SU-DHL-6 (cell line): ENCODE measurements at regions not wholly inside any gene's neighbourhood (a gene's known extent, or its start where the extent isn't known, plus 50 kb on each side); places are given as distances from the start of the nearest gene placed in this dataset.

Experiments used
- EZH2phosphoT487 ChIP-seq: fragments of 200-600 bp; sonication (generic), shearing (Covaris generic); conservative IDR thresholded peaks from 2 replicates; pipeline ENCODE4 v1.6.1; 2018; ENCODE audit warnings: mild to moderate bottlenecking, antibody characterized with exemption, low read length, moderate library complexity, mixed read lengths
- TF ChIP-seq, protein P1 (sequence below): fragments of 200-600 bp; sonication (generic); IDR thresholded peaks from one replicate; pipeline ENCODE4 v1.5.1; 2017; ENCODE audit warnings: antibody characterized with exemption, mild to moderate bottlenecking, low read length, moderate library complexity; ENCODE audit not compliant: insufficient read depth, poor library complexity, severe bottlenecking

DNA sequence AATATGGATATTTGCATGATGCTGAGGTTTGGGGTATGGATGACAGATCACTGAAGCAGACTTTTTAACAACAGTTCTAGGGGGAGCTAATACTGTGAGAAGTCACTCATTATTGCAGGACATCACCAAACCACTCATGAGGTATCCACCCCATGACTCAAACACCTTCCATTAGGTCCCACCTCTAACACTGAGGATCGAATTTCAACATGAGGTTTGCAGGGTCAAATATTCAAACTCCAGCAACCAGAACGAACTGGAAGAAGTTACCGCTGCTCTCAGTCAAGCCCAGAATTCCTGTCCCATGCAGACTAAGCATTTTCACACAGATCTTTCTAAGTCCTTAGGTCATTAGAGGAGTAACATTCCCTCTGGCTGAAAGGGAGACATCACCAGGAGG is 758.9 kb downstream of the UQCRFS1 start:
- TF ChIP-seq, protein P1, sequence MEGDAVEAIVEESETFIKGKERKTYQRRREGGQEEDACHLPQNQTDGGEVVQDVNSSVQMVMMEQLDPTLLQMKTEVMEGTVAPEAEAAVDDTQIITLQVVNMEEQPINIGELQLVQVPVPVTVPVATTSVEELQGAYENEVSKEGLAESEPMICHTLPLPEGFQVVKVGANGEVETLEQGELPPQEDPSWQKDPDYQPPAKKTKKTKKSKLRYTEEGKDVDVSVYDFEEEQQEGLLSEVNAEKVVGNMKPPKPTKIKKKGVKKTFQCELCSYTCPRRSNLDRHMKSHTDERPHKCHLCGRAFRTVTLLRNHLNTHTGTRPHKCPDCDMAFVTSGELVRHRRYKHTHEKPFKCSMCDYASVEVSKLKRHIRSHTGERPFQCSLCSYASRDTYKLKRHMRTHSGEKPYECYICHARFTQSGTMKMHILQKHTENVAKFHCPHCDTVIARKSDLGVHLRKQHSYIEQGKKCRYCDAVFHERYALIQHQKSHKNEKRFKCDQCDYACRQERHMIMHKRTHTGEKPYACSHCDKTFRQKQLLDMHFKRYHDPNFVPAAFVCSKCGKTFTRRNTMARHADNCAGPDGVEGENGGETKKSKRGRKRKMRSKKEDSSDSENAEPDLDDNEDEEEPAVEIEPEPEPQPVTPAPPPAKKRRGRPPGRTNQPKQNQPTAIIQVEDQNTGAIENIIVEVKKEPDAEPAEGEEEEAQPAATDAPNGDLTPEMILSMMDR = no peak
- TF ChIP-seq EZH2phosphoT487 = no peak
